Thyroid gland (tissue), 4 donors: ENCODE measurements at regions not wholly inside any gene's neighbourhood (a gene's known extent, or its start where the extent isn't known, plus 50 kb on each side); places are given as distances from the start of the nearest gene placed in this dataset.

Source experiments
- DNase-seq, 2 donors: peaks; one replicate each; pipeline ENCODE4 v3.0.0-alpha.2; 2019
- H3K27ac ChIP-seq, 3 donors: fragments of 200-600 bp; sonication (generic); 1 replicate in 2 of 3; 2 replicates in 1 of 3; pipeline ENCODE4 v1.5.1; 2016 to 2019; ENCODE audit warnings: mild to moderate bottlenecking in 1 of 3, moderate library complexity in 1 of 3
- H3K27me3 ChIP-seq: fragments of 200-600 bp; sonication (generic); one replicate; pipeline ENCODE4 v1.5.1; 2019
- H3K36me3 ChIP-seq, 2 donors: fragments of 200-600 bp; sonication (generic); one replicate each; pipeline ENCODE4 v1.5.1; 2016 to 2019
- H3K4me1 ChIP-seq, 2 donors: fragments of 200-600 bp; sonication (generic); one replicate each; pipeline ENCODE4 v1.5.1; 2017 to 2019
- H3K4me3 ChIP-seq, 3 donors: fragments of 200-600 bp; sonication (generic); replicated peaks in 1 of 3; 1 replicate in 2 of 3; 2 replicates in 1 of 3; pipeline ENCODE4 v1.5.1; 2016; ENCODE audit warnings: mild to moderate bottlenecking in 1 of 3
- H3K9me3 ChIP-seq: fragments of 200-600 bp; sonication (generic); one replicate; pipeline ENCODE4 v1.5.1; 2017
- CTCF ChIP-seq, 6 experiments: fragments of 200-600 bp in 3 of 6; fragments of 450-650 bp in 3 of 6; sonication (generic) in 3 of 6; IDR thresholded peaks; one replicate each; pipeline ENCODE4 v1.5.1; 2016 to 2019; ENCODE audit warnings: antibody characterized with exemption in 6 of 6, mild to moderate bottlenecking in 2 of 6, inconsistent platforms in 1 of 6, moderate library complexity in 1 of 6
- POLR2A ChIP-seq, 2 donors: fragments of 450-650 bp; IDR thresholded peaks; one replicate each; pipeline ENCODE4 v1.6.1; 2017; ENCODE audit warnings: antibody characterized with exemption in 2 of 2, mild to moderate bottlenecking in 2 of 2, moderate library complexity in 1 of 2
- WGBS, 2 donors: methylation state at CpG; one replicate each; pipeline ENCODE4 v1.1.5; 2017; 5-methylcytosine and 5-hydroxymethylcytosine counted together
- intact Hi-C: fragments of 100-400 bp; cut with DNase I; formaldehyde crosslinking; loops from one replicate; pipeline ENCODE4 v1.15.1; 2023

- no peaks in the 10 kb centered on the region for H3K36me3 ChIP-seq
- no peaks in the 10 kb centered on the region for H3K9me3 ChIP-seq
- H3K27me3 ChIP-seq = no peaks in the 10 kb centered on the region
- H3K4me1 ChIP-seq = no peaks in the 10 kb centered on the region
- H3K27ac ChIP-seq = no peak overlapping the region
- no peak overlapping the region for H3K4me3 ChIP-seq
- no peak for DNase-seq
- WGBS, 2 donors = 80 to 83% methylated on average over 3 of the region's 3 CpGs
- TF ChIP-seq CTCF (IDR thresholded peaks at IDR 0.05) = no peak
- intact Hi-C loops = no loop called here
Measured at GRCh38 chr6:82441047-82441855, 77.6 kb downstream of the TPBG start.

- Histone ChIP-seq H3K27ac (no peak overlapping the region), H3K27me3 (no peaks in the 10 kb centered on the region), H3K4me3 (no peak overlapping the region), H3K36me3 (no peaks in the 10 kb centered on the region), H3K9me3 (no peaks in the 10 kb centered on the region), H3K4me1 (no peaks in the 10 kb centered on the region)
- WGBS, 2 donors = 84 to 90% methylated on average over 7 of the region's 7 CpGs
- TF ChIP-seq CTCF (IDR thresholded peaks at IDR 0.05) = no peak
- TF ChIP-seq POLR2A (IDR thresholded peaks at IDR 0.05) = no peak
- no peak for DNase-seq
- intact Hi-C loops = no loop called here
Measured at GRCh38 chr6:82442061-82442719, 78.6 kb downstream of the TPBG start.

GRCh38 chr6:82458147-82458546, 94.5 kb downstream of the TPBG start:
- intact Hi-C loops = no loop called here
- no peaks in the 10 kb centered on the region for H3K36me3 ChIP-seq
- H3K4me1 ChIP-seq = no peaks in the 10 kb centered on the region
- TF ChIP-seq CTCF (IDR thresholded peaks at IDR 0.05) (no peak), POLR2A (IDR thresholded peaks at IDR 0.05) (no peak)
- no peaks in the 10 kb centered on the region for H3K27me3 ChIP-seq
- no peak overlapping the region for H3K4me3 ChIP-seq
- no peaks in the 10 kb centered on the region for H3K9me3 ChIP-seq
- no peak for DNase-seq
- H3K27ac ChIP-seq = no peak overlapping the region

- Histone ChIP-seq H3K36me3 (no peaks in the 10 kb centered on the region), H3K9me3 (no peaks in the 10 kb centered on the region), H3K27ac (no peak overlapping the region), H3K4me3 (no peak overlapping the region), H3K27me3 (no peaks in the 10 kb centered on the region), H3K4me1 (no peaks in the 10 kb centered on the region)
- TF ChIP-seq POLR2A (IDR thresholded peaks at IDR 0.05) = no peak
- TF ChIP-seq CTCF (IDR thresholded peaks at IDR 0.05) = no peak
- WGBS, 2 donors = 69 to 81% methylated on average over 2 of the region's 2 CpGs
- intact Hi-C loops = no loop called here
- DNase-seq = no peak
Measured at GRCh38 chr6:82458705-82459104, 95.1 kb downstream of the TPBG start.

- H3K27me3 ChIP-seq = no peaks in the 10 kb centered on the region
- H3K4me3 ChIP-seq = no peak overlapping the region
- no peaks in the 10 kb centered on the region for H3K4me1 ChIP-seq
- TF ChIP-seq POLR2A (IDR thresholded peaks at IDR 0.05) (no peak), CTCF (IDR thresholded peaks at IDR 0.05) (no peak)
- H3K36me3 ChIP-seq = no peaks in the 10 kb centered on the region
- no peak for DNase-seq
- no peaks in the 10 kb centered on the region for H3K9me3 ChIP-seq
- H3K27ac ChIP-seq = no peak overlapping the region
- WGBS, 2 donors = 91 to 93% methylated on average over 1 of the region's 1 CpG
- intact Hi-C loops = no loop called here
Measured at GRCh38 chr6:82461536-82461935, 97.9 kb downstream of the TPBG start.
